ENCODE measurements at regions not wholly inside any gene's neighbourhood (a gene's known extent, or its start where the extent isn't known, plus 50 kb on each side); places are given as distances from the start of the nearest gene placed in this dataset.

DNA sequence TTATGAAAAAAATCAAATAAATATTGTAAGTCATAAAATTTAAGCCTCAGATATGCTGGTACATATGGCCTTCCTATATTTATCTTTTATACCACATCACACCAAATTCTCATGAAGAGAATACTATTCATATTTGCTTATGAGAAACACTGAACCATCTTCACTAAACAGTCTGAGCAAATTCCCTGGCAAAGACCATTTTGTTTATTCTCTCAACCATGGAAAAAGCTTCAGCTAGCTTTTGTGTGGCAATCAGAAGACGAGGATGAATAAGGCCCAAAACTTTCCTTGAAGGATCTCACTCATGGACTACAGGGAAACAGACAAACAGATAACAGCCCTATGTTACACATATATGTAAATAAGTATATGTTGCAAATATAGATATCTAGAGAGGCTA, 252.1 kb downstream of the TMX3 start:
- no peak overlapping the region for H3K4me3 Mint-ChIP-seq (ENCODE audit: unreplicated experiment)
- no peak for DNase-seq (ENCODE audit: low spot score)
- TF ChIP-seq, protein P1, sequence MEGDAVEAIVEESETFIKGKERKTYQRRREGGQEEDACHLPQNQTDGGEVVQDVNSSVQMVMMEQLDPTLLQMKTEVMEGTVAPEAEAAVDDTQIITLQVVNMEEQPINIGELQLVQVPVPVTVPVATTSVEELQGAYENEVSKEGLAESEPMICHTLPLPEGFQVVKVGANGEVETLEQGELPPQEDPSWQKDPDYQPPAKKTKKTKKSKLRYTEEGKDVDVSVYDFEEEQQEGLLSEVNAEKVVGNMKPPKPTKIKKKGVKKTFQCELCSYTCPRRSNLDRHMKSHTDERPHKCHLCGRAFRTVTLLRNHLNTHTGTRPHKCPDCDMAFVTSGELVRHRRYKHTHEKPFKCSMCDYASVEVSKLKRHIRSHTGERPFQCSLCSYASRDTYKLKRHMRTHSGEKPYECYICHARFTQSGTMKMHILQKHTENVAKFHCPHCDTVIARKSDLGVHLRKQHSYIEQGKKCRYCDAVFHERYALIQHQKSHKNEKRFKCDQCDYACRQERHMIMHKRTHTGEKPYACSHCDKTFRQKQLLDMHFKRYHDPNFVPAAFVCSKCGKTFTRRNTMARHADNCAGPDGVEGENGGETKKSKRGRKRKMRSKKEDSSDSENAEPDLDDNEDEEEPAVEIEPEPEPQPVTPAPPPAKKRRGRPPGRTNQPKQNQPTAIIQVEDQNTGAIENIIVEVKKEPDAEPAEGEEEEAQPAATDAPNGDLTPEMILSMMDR (IDR thresholded peaks at IDR 0.05): no peak

DNA sequence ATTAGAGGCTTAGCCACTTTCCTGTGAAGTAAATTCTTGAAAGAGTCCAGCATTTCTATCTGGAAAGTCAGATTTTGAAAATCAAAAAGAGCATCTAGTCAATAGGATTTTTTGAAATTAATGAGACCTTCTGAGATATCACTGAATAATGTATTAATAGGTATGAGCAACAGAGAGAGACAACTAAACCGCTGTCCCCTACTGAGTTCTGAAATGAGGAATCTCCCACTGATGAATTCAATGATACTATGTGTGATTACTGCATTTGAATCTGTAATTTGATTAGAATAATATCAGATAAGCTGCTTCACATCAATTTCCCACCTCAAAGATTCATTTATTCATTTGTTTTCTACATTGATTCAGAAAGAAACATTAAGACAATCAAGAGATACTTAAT, 252.8 kb downstream of the TMX3 start:
- DNase-seq (ENCODE audit: low spot score): no peak
- Mint-ChIP-seq H3K27me3 (ENCODE audit: low read depth) (no peaks in the 10 kb centered on the region), H3K27ac (ENCODE audit: unreplicated experiment) (no peak overlapping the region), H3K36me3 (ENCODE audit: low read depth) (no peaks in the 10 kb centered on the region), H3K9me3 (ENCODE audit: low read depth) (peaks cover 6% of the 10 kb centered on the region), H3K4me3 (ENCODE audit: unreplicated experiment) (no peak overlapping the region), H3K4me1 (ENCODE audit: low read depth) (peaks cover 10% of the 10 kb centered on the region)
- TF ChIP-seq, protein P1 (IDR thresholded peaks at IDR 0.05): no peak

More for the DNA sequence above, 252.1 kb downstream of the TMX3 start:
- H3K27ac Mint-ChIP-seq (ENCODE audit: unreplicated experiment): no peak overlapping the region
- H3K9me3 Mint-ChIP-seq (ENCODE audit: low read depth): peaks cover 6% of the 10 kb centered on the region
- H3K36me3 Mint-ChIP-seq (ENCODE audit: low read depth): no peaks in the 10 kb centered on the region
- peaks cover 9% of the 10 kb centered on the region for H3K4me1 Mint-ChIP-seq (ENCODE audit: low read depth)
- H3K27me3 Mint-ChIP-seq (ENCODE audit: low read depth): no peaks in the 10 kb centered on the region

DNA sequence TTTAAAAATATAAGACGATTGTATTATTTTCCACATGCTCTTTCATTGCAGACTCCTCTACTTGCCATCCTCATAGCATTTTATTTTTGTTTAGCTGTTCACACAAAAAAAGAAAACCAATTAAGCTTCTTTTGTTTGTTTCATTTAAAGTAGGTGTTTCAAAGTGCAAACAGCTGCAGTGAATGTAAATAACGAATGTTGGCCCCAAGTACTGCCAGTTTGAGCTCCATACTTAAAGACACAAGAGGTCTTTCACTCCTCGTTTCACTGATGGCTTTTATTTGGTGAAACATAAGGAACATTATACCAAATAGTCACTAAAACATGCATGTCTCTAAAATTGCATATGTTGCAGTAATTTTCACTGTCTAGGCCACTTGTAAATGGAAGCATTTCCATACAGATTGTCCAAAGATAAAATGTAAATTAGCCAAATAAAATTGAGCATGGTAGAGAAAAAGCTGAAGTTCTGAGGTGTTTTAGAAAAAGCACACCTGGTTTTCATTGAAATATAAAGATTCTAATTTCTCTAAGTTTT, 253.4 kb downstream of the TMX3 start:
- no peaks in the 10 kb centered on the region for H3K27me3 Mint-ChIP-seq (ENCODE audit: low read depth)
- no peak overlapping the region for H3K4me3 Mint-ChIP-seq (ENCODE audit: unreplicated experiment)
- no peaks in the 10 kb centered on the region for H3K36me3 Mint-ChIP-seq (ENCODE audit: low read depth)
- peaks cover 15% of the 10 kb centered on the region for H3K4me1 Mint-ChIP-seq (ENCODE audit: low read depth)
- DNase-seq (ENCODE audit: low spot score): no peak
- peaks cover 6% of the 10 kb centered on the region for H3K9me3 Mint-ChIP-seq (ENCODE audit: low read depth)
- TF ChIP-seq, protein P1 (IDR thresholded peaks at IDR 0.05): no peak
- H3K27ac Mint-ChIP-seq (ENCODE audit: unreplicated experiment): no peak overlapping the region

DNA sequence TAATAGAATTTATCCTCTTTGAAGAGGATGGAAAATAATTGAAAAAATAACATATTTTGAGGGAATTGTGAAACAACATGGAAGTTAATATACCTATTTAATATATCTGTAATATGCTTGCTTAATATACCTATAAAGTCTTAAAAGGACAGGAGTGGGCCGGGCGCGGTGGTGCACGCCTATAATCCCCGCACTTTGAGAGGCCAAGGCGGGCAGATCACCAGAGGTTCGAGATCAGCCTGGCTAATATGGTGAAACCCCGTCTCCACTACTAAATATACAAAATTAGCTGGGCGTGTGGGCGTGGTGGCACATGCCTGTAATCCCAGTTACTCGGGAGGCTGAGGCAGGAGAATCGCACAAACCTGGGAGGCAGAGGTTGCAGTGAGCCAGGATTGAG, 254.9 kb downstream of the TMX3 start:
- no peaks in the 10 kb centered on the region for H3K36me3 Mint-ChIP-seq (ENCODE audit: low read depth)
- peaks cover 6% of the 10 kb centered on the region for H3K9me3 Mint-ChIP-seq (ENCODE audit: low read depth)
- H3K27me3 Mint-ChIP-seq (ENCODE audit: low read depth): no peaks in the 10 kb centered on the region
- DNase-seq (ENCODE audit: low spot score): no peak
- H3K27ac Mint-ChIP-seq (ENCODE audit: unreplicated experiment): no peak overlapping the region
- TF ChIP-seq, protein P1 (IDR thresholded peaks at IDR 0.05): no peak
- no peak overlapping the region for H3K4me3 Mint-ChIP-seq (ENCODE audit: unreplicated experiment)
- H3K4me1 Mint-ChIP-seq (ENCODE audit: low read depth): peaks cover 22% of the 10 kb centered on the region

DNA sequence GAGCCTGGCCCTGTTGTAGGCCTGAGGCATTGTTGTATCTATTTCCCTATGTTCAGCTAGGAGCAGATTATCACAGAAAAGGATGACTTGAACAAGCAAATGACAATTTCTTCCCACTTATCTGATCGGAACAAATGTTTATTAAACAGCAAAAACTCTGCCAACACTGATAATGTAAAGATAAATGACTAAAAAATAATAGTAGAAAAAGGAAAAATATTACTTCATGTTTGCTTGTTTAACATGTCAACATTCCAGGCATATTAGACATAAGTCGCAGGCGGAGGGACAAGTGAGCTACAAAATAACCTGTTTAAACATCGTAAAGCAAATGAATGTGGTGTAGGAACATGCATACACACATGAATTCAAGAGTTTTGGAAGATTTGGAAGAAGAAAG, 257.9 kb downstream of the TMX3 start:
- Mint-ChIP-seq H3K36me3 (ENCODE audit: low read depth) (no peaks in the 10 kb centered on the region), H3K9me3 (ENCODE audit: low read depth) (no peaks in the 10 kb centered on the region), H3K4me1 (ENCODE audit: low read depth) (peaks cover 30% of the 10 kb centered on the region), H3K4me3 (ENCODE audit: unreplicated experiment) (no peak overlapping the region), H3K27me3 (ENCODE audit: low read depth) (no peaks in the 10 kb centered on the region), H3K27ac (ENCODE audit: unreplicated experiment) (peak overlapping the region; percentile 13)
- no peak for DNase-seq (ENCODE audit: low spot score)
- TF ChIP-seq, protein P1 (IDR thresholded peaks at IDR 0.05): no peak
